ENCODE measurements at regions not wholly inside any gene's neighbourhood (a gene's known extent, or its start where the extent isn't known, plus 50 kb on each side); places are given as distances from the start of the nearest gene placed in this dataset.
"Not testable (repeated sequence)": the region's sequence is repeated elsewhere in the genome, so short reads cannot be mapped to it uniquely, and the experiment has no call there.

DNA sequence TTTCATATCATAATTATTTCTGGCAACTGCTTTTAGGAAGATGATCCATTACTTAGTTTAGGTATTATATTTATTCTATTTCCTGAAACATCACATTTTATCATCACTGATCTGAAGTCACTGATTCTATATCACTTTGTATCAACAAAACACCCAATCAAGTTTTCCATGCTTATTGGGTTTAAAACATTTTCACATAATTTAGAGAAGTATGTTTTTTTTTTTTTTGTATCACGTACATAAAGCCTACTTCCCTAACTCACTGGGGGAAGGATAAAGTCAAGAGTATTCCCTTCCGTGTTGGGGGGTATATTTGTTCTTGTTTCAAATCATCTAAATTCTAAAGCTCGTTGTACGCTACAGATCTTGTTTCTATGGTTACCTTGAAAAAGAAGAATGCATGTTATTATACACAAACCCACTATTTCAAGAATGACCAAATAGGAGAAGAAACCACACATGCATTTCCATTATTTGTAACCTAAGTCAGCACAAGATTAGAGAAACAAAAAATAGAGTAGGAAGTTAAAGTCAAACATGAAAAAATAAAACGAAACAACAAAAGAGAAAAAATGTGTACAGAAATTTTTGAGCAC, 637.2 kb upstream of the MIR17HG start:
- Mint-ChIP-seq H3K27ac (no peak overlapping the region), H3K27me3 (no peaks in the 10 kb centered on the region), H3K9me3 (peaks cover 3% of the 10 kb centered on the region), H3K4me3 (no peak overlapping the region), H3K36me3 (no peaks in the 10 kb centered on the region), H3K4me1 (no peaks in the 10 kb centered on the region)
- DNase-seq: no peak

GRCh38 chr13:90713441-90714133, 633.9 kb upstream of the MIR17HG start:
- no peak overlapping the region for H3K4me3 Mint-ChIP-seq
- DNase-seq: no peak
- H3K27me3 Mint-ChIP-seq: no peaks in the 10 kb centered on the region
- H3K4me1 Mint-ChIP-seq: no peaks in the 10 kb centered on the region
- peaks cover 4% of the 10 kb centered on the region for H3K9me3 Mint-ChIP-seq
- H3K27ac Mint-ChIP-seq: no peak overlapping the region
- H3K36me3 Mint-ChIP-seq: no peaks in the 10 kb centered on the region

DNA sequence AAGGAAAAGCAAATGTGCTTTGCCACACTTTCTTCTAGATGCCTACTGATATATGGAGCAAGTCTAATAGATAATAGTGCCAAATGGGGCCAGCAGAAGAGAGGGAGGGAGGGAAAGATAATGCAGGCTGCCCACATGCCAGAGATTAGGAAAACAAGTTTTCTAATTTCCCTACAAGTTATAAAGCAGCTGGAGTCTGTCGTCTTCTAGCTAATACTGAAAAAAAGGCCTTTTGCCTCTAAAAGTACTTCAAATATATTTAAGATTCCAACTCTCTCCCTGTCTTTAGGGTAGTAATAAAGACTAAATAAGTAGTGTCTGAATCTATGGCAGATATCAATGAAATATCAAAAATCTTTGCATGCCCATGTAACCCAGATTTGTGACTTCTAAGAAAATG, 632.0 kb upstream of the MIR17HG start:
- Mint-ChIP-seq H3K36me3 (no peaks in the 10 kb centered on the region), H3K9me3 (peaks cover 4% of the 10 kb centered on the region), H3K27me3 (no peaks in the 10 kb centered on the region), H3K4me1 (no peaks in the 10 kb centered on the region), H3K27ac (no peak overlapping the region), H3K4me3 (no peak overlapping the region)
- no peak for DNase-seq

GRCh38 chr13:90717451-90717936, 630.0 kb upstream of the MIR17HG start:
- H3K4me3 Mint-ChIP-seq: no peak overlapping the region

DNA sequence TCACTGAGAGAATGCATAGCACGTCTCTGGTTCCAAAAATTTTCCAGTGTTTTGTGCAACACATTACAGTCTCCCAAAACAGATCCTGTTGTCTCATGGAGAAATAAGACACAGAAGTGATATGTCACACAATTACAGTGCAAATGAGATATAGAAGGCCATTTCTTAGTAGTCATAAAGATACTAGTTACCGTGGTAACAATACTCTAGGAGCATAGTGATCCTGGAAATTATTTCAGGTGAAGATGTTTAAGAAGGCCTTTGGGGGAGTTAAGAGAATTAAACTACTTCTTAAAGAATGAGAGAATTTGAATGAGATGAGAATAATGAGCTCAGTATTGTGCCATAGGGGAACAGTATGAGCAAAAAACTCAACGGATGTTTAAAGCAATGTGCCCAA, 628.0 kb upstream of the MIR17HG start:
- H3K27me3 Mint-ChIP-seq: no peaks in the 10 kb centered on the region
- DNase-seq: no peak
- no peak overlapping the region for H3K27ac Mint-ChIP-seq
- H3K4me3 Mint-ChIP-seq: no peak overlapping the region
- H3K4me1 Mint-ChIP-seq: no peaks in the 10 kb centered on the region
- H3K36me3 Mint-ChIP-seq: no peaks in the 10 kb centered on the region
- H3K9me3 Mint-ChIP-seq: peaks cover 6% of the 10 kb centered on the region

More at GRCh38 chr13:90717451-90717936, 630.0 kb upstream of the MIR17HG start:
- Mint-ChIP-seq H3K27ac (no peak overlapping the region), H3K9me3 (peaks cover 8% of the 10 kb centered on the region), H3K27me3 (no peaks in the 10 kb centered on the region), H3K36me3 (no peaks in the 10 kb centered on the region), H3K4me1 (no peaks in the 10 kb centered on the region)
- no peak for DNase-seq

DNA sequence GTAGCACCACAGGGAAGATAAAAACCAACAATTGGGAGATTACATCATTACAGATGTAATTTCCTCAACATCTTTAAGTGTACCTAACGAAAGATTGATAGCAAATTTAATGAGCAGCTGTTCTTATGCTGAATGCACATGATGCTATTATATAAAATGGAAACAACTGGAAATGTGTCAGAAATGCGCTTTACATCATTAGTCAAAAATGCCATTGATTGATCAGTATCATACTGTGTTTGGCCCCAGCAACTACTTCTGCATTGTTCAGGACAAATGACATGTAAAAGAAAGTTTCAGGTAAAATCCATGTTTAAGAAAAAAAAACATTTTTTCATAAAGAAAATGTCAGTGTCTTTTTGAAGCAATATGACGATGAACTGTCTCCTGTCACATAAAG, 625.5 kb upstream of the MIR17HG start:
- DNase-seq: no peak
- Mint-ChIP-seq H3K27ac (no peak overlapping the region), H3K27me3 (no peaks in the 10 kb centered on the region), H3K9me3 (peaks cover 6% of the 10 kb centered on the region), H3K4me1 (no peaks in the 10 kb centered on the region), H3K4me3 (no peak overlapping the region), H3K36me3 (no peaks in the 10 kb centered on the region)

DNA sequence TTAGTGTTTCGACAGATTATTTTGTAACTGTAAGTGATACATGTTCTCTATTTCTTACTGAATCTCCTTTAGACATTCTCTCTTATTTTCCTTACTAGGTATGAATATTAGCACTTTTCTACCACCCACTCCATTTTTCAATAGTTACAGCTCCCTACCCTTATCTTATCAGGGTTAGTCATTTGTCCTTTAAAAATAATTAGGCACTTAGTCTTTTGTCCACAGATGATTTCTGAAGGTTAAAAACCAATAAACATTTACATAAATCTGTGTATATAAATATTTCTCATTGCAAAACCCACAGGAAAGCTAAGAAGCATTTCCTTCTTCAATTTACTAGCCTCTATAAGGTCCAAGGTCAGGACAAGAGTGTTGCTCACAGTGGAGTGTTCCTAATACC, 624.1 kb upstream of the MIR17HG start:
- H3K27ac Mint-ChIP-seq: no peak overlapping the region
- H3K4me3 Mint-ChIP-seq: no peak overlapping the region
- H3K4me1 Mint-ChIP-seq: no peaks in the 10 kb centered on the region
- H3K27me3 Mint-ChIP-seq: no peaks in the 10 kb centered on the region
- H3K9me3 Mint-ChIP-seq: peaks cover 4% of the 10 kb centered on the region
- H3K36me3 Mint-ChIP-seq: no peaks in the 10 kb centered on the region
- DNase-seq: no peak

DNA sequence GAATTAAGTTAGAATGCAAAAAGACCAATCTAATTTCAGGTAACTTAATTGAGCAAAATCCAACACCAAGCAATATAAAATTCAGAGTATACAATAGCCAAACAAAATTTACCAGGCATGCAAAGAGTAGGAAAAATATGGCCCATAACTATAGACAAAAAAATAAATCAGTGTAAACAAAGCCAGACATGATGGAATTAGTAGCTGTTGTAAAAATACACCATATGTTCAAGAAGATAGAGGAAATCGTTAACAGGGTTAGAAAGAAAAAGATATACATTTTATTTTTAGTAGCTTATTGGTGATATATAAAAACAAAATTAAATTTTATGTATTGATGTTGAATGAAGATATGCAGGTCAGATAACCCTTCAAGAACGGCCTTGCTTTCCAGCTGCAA, 621.1 kb upstream of the MIR17HG start:
- DNase-seq: no peak
- Mint-ChIP-seq H3K36me3 (no peaks in the 10 kb centered on the region), H3K9me3 (peaks cover 4% of the 10 kb centered on the region), H3K27ac (no peak overlapping the region), H3K4me1 (no peaks in the 10 kb centered on the region), H3K4me3 (no peak overlapping the region), H3K27me3 (no peaks in the 10 kb centered on the region)

DNA sequence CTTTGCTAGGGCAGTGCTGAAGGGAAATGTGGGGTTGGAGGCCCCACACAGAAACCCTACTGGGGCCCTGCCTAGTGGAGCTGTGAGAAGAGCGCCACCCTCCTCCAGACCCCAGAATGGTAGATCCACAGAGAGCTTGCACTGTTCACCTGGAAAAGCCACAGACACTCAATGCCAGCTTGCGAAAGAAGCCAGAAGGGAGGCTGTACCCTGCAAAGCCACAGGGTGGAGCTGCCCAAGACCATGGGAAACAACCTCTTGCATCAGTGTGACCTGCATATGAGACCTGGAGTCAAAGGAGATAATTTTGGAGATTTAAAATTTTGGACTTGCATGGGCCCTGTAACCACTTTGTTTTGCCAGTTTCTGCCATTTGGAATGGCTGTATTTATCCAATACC, 615.4 kb upstream of the MIR17HG start:
- Mint-ChIP-seq H3K4me1 (no peaks in the 10 kb centered on the region), H3K9me3 (peaks cover 8% of the 10 kb centered on the region), H3K27ac (no peak overlapping the region), H3K4me3 (no peak overlapping the region), H3K27me3 (no peaks in the 10 kb centered on the region), H3K36me3 (no peaks in the 10 kb centered on the region)
- no peak for DNase-seq

- H3K4me3 Mint-ChIP-seq, H3K4me1 Mint-ChIP-seq, DNase-seq, H3K27me3 Mint-ChIP-seq, H3K36me3 Mint-ChIP-seq, H3K9me3 Mint-ChIP-seq, H3K27ac Mint-ChIP-seq: not testable (repeated sequence)
Observed at GRCh38 chr13:90734497-90734896, 613.0 kb upstream of the MIR17HG start.

DNA sequence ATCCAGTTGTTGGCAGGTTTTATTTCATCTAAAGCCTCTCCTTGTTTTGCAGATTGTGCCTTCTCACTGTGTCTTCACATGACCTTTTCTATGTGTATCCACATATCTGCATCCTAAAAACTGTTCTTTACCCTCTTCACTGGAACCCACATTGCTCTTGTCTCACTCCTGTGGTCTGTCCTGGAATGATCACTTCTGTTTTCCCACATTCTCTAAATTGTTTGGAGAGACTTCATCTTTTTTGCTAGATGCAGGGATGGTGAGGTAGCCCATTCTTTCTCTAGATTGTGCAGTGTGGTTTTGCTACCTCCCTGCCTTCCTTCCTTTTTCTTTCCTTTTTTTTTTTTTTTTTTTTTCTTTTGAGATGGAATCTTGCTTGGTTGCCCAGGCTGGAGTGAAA, 608.6 kb upstream of the MIR17HG start:
- H3K4me3 Mint-ChIP-seq: no peak overlapping the region
- no peak for DNase-seq
- H3K27ac Mint-ChIP-seq: no peak overlapping the region
- peaks cover 5% of the 10 kb centered on the region for H3K9me3 Mint-ChIP-seq
- no peaks in the 10 kb centered on the region for H3K27me3 Mint-ChIP-seq
- no peaks in the 10 kb centered on the region for H3K4me1 Mint-ChIP-seq
- no peaks in the 10 kb centered on the region for H3K36me3 Mint-ChIP-seq

GRCh38 chr13:90740099-90740498, 607.4 kb upstream of the MIR17HG start:
- no peak overlapping the region for H3K4me3 Mint-ChIP-seq

DNA sequence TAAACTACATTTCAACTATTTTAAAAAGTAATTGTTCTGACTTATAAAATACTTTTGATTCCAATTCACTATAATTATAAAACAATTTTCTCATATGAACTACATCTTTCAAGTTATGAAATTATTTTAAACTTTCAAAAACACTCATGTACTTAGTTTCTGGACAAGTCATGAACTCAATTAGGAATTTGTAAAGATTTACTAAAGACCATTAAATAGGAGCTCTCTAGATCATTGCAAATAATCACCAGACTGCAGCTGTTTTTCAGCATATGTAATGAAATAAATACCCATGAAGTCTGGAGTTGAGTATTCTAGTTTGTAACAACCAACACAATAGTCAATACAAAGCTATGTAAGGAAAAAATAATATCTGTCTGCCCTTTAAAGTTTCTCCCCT, 605.1 kb upstream of the MIR17HG start:
- H3K36me3 Mint-ChIP-seq: no peaks in the 10 kb centered on the region
- no peak for DNase-seq
- no peak overlapping the region for H3K27ac Mint-ChIP-seq
- H3K27me3 Mint-ChIP-seq: no peaks in the 10 kb centered on the region
- H3K4me1 Mint-ChIP-seq: no peaks in the 10 kb centered on the region
- peaks cover 3% of the 10 kb centered on the region for H3K9me3 Mint-ChIP-seq
- H3K4me3 Mint-ChIP-seq: no peak overlapping the region

More at GRCh38 chr13:90740099-90740498, 607.4 kb upstream of the MIR17HG start:
- H3K27me3 Mint-ChIP-seq: no peaks in the 10 kb centered on the region
- no peak for DNase-seq
- H3K36me3 Mint-ChIP-seq: no peaks in the 10 kb centered on the region
- H3K9me3 Mint-ChIP-seq: peaks cover 6% of the 10 kb centered on the region
- H3K27ac Mint-ChIP-seq: no peak overlapping the region
- H3K4me1 Mint-ChIP-seq: no peaks in the 10 kb centered on the region

- H3K27me3 Mint-ChIP-seq: no peaks in the 10 kb centered on the region
- DNase-seq: no peak
- no peak overlapping the region for H3K27ac Mint-ChIP-seq
- no peaks in the 10 kb centered on the region for H3K4me1 Mint-ChIP-seq
- no peak overlapping the region for H3K4me3 Mint-ChIP-seq
- peaks cover 7% of the 10 kb centered on the region for H3K9me3 Mint-ChIP-seq
- no peaks in the 10 kb centered on the region for H3K36me3 Mint-ChIP-seq
Observed at GRCh38 chr13:90746230-90746629, 601.3 kb upstream of the MIR17HG start.

GRCh38 chr13:90750021-90750420, 597.5 kb upstream of the MIR17HG start:
- Mint-ChIP-seq H3K4me3 (no peak overlapping the region), H3K9me3 (peaks cover 11% of the 10 kb centered on the region), H3K4me1 (no peaks in the 10 kb centered on the region), H3K36me3 (no peaks in the 10 kb centered on the region), H3K27ac (no peak overlapping the region), H3K27me3 (no peaks in the 10 kb centered on the region)
- no peak for DNase-seq

DNA sequence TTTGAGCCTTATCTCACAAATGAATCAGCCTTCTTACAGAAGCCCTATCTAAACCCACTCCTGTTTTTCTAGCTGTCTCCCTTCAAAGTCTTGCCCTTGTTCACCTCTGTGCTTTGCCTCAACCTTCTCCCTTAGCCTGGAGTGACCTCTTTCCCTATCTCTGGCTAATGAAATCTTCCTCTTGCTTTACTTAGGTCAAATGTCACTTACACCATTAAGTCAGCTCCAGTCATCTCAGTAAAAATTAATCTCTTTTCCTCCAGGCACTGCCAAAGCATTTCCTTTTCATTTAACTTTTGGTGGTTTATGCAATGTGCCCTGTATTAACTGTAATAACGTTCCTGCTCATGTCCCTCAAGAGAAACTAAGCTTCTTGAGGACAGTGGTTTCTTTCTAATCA, 596.5 kb upstream of the MIR17HG start:
- Mint-ChIP-seq H3K4me3 (no peak overlapping the region), H3K9me3 (peaks cover 11% of the 10 kb centered on the region), H3K36me3 (no peaks in the 10 kb centered on the region), H3K4me1 (no peaks in the 10 kb centered on the region), H3K27me3 (no peaks in the 10 kb centered on the region), H3K27ac (no peak overlapping the region)
- no peak for DNase-seq

Measured in activated naive CD8-positive, alpha-beta T cell treated with anti-CD3 and anti-CD28 coated beads for 36 hours (primary cell).